ENCODE measurements at regions not wholly inside any gene's neighbourhood (a gene's known extent, or its start where the extent isn't known, plus 50 kb on each side); places are given as distances from the start of the nearest gene placed in this dataset.
"Not testable (repeated sequence)": the region's sequence is repeated elsewhere in the genome, so short reads cannot be mapped to it uniquely, and the experiment has no call there.

DNA sequence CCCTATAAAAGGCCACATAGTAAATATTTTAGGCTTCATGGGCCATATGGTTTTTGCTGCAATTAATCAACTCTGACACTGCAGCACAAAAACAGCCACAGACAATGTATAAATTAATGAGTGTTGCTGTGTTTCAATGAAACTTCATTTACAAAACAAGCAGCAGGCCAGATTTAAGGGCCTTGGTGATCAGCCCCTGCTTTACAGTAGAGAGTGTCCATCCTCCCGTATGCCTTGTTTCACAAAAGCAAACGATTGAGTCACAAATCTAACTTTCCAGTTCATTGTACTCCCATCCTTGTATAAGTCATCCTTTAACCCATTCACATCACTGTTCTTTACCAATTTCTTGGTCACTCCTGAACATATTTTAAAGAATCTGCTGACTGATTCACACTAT, 94.3 kb upstream of the NOX4 start:
- not testable (repeated sequence) for TF ChIP-seq CTCF (conservative IDR thresholded peaks at IDR 0.05; ENCODE audit: low read length); EZH2phosphoT487 (IDR thresholded peaks at IDR 0.05; ENCODE audit: borderline replicate concordance, low read depth, low read length)

All from OCI-LY7 (cell line).